Activated gamma-delta T cell treated with anti-CD3 and anti-CD28 coated beads, Interleukin-2, amount 50 U/mL, for 16 hours (primary cell): ENCODE measurements at regions not wholly inside any gene's neighbourhood (a gene's known extent, or its start where the extent isn't known, plus 50 kb on each side); places are given as distances from the start of the nearest gene placed in this dataset.

Experiments
- DNase-seq: peaks from one replicate; pipeline ENCODE4 v3.0.0-alpha.2; 2020; ENCODE audit warnings: low read depth

DNA sequence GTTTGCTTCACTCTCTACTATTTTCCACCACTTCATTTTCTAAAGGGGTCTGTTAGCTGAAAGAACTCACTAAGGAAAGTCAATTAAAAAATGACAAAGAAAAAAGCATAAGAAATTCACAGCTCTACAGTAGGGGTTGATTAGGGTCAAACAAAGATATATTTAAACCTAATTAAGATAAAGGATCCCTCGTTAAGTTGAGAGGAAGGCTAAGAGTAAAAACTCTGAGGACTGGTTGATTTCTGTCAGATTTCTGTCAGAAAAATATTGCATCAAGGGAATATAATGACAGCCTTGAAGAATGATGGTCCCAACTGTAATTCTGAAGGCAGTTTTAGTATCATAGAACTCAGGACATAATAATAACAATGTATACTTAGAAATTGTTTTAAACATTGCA is 218.0 kb downstream of the QDPR start:
- no peak for DNase-seq

DNA sequence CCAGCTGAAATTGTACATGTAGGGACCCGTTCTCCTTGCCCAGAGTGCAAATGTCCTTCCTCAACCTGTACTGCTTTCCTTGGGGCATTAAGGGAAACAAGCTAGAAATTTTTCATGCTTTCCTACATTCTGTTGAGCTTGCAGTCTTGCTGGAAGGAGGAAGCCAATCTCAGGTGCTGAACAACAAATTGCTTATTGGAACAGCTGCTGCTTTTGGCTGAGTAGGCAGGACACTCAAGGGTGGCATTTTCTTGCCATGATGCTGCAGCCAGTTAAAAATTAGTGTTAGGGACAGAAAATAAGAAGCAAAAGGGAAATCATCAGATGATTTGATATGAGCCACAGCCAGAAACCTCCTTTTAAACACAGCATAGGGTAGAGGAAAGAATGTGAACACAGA is 223.7 kb downstream of the QDPR start:
- no peak for DNase-seq

DNA sequence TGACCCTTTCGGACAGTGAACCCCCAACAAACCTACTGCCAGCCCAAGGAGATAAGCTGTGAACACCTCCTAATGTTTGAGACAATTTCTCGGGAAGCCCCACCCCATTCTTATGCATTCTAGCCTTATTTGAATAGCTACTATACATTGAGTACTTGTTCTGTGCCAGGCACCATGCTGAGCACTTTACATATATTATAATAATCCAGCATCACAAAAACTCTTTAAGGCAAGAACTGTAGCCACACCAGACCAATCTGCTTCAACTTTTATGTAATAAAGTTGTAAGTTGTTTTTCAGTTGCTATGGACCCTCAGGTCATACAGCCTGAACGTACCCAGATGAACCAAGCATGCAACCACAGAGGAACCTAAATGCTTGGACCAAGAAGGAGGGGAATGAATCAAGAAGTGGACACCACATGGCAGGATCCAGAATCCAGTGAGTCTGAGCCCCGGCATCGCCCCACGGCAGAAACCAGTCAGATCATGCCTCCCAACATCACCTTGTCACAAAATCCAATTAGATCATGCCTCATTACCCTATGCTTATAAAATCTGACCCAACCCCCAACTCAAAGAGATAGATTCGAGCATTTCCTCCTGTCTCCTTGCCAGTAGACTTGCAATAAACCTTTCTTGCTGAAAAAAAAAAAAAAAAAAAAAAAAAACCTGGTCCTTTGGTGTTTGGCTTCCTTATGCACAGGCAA is 225.0 kb downstream of the QDPR start:
- no peak for DNase-seq

DNA sequence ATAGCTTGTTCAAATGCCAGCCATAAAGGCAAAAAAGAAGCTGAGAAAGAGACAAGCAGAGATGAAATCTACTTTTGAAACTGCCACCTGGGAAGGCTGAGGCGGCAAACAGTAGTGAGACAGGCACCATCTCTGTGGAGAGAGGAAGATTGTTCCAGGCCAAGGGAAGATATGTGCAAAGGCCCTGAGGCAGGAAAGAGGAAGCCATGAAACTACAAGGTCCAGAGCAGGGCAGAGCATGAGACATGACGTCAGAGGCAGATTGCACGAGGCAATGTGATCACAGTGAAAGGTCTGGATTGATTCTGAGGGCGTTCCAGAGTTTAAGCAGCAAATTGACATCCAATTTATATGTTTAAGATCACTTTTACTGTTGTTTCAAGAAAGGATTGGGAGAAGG is 226.1 kb downstream of the QDPR start:
- no peak for DNase-seq

DNA sequence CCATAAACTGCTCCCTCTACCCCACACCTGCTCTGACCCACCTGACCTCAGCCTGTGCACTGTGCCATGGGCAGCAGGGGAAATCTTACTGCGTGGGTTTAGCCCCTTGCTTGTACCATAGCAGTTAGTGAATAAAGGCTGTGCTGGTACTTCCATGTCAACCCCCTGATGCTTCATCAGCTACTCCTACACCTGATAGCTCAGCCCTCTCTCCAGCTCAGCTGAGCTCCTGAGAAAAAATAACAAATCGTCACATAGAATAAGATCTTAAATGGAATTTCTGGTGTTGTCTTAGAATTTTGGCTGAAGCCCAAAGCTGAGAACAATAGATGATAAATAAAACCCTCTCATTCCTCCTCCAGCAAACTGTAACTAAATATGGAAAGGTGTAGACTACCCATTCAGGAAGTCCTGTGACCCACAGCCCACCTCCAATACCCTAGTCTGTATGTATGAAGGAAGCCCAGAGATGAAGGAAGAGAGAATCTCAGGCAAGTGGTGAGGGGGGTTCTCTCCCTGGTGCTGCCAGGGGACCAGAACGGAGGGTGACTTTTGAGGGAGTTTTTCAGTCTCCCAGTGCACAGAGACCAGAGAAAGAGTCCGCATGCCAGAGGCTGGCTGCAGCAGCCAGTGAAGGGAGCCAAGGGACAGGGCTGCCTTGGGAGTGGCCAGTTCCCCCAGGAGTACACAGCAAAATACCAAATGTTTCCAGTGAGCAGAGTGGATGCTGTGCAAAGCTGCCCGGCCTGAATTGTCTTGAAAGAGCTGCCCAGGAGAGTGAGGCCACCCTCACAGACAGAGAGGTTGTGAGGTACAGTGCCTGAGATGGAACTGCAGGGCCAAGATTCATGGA is 227.3 kb downstream of the QDPR start:
- DNase-seq, result no peak

DNA sequence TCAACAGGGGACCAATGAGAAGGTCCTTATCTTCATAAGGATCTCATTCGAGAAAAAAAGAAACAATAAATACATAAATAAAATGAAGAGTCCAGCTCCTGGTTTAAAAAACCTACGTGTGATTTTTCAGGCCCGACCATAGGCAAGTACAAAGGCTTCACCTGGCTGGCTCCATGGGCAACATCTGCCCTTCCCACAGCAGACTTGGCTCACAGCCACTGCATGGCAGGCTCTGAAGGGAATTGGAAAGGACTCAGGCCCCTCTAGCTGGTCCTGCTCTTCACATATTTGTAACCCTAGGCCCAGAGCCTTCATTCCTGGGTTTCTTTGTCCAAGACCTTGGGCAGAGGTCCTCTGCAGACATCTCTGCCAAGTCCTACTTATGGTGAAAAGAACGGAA is 228.1 kb downstream of the QDPR start:
- no peak for DNase-seq

DNA sequence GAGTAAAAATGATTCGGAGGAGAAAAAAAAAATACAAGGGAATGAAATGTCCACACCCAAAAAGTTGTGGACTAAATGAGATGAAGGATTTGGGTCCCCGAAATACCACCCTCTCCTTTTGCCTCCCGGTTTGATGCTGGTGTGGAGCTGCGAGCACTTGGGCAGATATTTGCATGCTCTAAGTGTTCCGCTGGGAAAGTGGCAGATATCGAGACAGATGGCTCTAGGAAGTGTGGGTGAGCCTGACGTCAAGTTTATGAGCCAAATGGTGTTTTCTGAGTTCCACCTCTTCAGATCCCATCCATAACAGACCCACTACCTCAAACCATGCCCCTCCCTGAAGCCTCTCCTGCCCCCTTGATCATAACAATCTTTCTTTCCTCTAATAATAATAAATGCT is 228.6 kb downstream of the QDPR start:
- no peak for DNase-seq

DNA sequence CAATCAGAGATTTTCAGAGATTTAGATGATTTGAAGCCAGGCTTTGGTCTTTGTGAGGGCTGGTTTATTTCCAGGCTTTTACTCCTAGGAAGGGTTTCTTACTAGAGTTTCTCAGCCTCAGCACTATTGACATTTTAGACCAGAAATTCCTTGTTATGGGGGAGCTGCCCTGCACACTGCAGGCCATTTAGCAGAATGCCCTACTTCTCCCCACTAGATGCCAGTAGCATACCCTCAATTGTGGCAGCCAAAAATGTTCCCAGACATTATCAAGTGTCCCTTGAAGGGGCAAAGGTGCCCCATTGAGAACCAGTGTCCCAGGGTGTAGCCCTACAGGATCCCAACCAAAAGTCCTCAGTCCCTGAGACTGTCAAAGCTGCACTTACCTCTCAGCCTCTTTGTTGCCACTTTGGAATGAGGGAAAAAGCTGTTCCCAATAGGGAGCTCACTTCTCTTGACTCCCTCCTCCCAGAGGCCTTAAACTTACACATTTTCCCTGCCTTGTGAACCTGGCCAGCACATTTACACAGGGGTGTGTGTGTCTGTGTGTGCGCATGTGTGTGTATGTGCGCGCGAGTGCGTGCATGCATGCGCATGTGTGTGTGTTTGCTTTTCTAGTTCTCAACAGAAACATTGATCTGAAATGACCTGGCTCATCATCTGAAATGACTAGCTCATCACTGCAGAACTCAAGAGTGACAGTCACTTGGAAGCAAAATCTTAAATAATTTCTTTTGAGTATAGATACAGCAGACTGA is 231.4 kb downstream of the QDPR start:
- no peak for DNase-seq

DNA sequence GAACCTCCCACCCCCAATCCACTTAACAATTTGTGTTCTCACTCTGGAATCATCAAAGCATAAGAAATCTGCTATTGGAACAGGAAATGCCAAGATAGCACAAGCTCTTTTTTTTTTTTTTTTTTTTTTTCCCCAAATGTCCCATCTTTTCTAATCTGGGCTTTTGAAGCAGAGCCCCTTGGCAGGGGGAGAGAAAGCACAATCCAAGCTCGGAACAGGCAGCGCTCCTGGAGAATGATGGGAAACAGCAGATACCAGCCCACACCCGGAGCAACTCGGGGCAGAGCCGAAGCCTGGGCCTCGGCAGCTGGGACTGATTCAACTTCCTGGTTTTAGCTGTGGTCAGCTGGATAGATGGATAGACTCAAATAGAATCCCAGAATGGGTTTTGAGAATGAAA is 235.1 kb downstream of the QDPR start:
- no peak for DNase-seq

DNA sequence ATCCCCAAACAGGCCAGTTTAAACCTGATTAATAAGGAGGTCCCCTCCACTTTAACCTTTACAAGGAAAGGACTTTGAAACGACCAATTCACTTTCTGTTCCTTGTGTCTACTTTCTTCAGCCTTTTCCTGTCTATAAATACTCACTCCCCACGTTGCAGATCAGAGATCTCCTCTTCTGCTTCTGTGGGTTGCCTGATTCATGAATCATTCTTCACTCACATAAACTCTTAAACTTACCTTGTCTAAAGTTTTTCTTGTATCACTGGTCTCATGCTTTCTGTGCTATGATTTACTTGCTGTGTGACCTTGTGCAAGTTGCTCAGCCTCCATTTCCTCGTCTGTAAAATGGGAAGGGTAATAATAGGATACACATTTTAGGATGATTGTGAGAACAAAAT is 236.1 kb downstream of the QDPR start:
- no peak for DNase-seq

DNA sequence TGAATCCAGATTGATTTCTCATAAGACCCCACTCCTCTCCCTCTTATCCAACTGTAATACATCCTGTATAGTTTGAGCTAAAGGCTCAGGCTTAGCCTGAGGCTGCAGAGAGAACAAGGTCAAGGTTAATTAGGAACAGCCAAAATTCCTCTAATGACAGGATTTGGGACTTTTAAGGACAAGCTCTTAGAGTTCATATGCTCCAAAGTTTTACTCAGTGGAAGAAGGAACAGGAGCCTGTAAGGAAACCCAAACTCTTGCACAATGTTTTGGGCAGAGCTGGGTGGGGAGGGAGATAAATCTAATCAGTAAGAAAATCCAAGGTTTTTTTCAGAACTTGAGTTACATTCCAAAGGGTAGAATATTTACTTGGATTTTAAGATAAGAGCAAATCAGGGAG is 238.8 kb downstream of the QDPR start:
- DNase-seq, result no peak

DNA sequence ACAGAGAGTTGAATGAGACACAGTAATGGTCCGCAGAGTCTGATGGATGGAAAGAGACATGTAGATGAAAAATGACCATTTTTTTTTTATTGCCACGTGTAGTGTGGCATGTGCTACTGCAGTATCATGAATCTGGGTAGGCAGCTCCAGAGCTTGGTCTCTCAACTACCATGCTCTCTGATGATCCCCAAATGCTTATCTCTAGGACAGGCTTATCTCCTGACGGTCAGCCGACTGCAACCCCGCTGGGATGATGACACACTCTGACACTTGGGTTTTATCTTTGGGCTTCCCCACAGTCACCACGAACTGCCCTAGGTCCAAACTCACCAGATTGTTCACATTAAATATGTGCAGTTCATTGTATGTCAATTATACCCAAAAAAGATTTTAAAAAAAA is 239.7 kb downstream of the QDPR start:
- no peak for DNase-seq

DNA sequence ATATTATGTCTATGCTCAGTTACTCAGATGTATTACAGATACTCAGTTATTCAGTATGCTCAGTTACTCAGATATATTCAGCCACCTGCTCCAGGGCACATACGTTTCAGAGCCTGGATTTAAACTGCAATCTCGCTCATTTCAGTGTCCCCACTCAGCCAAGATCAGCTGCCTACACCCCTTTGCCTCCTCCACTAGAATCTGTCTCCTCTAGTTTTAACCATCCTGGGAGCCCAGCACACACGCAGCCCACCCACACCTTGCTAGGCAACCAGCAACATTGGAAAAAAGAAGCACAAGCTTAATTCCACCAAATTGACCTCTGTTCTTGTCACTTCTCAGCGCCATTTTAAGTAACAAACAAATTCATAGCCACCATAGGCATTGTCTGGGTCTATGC is 246.2 kb downstream of the QDPR start:
- DNase-seq, result no peak

DNA sequence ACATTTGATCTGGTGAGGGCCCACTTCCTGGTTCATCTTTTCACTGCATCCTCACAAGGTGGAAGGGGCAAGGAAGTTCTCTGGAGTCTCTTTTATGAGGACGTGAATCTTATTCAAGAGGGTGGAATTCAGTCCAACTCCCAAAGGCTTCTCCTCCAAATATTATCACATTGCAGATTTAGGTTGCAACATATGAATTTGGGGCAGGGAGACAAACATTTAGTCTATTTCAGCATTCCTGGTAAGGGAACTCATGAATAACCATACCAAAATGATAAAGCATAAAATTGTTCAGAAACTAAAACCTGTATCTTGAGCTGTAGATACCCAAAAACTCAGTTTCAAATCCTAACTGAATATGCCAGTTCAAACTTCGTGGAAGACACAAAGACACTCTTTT is 246.8 kb downstream of the QDPR start:
- no peak for DNase-seq

DNA sequence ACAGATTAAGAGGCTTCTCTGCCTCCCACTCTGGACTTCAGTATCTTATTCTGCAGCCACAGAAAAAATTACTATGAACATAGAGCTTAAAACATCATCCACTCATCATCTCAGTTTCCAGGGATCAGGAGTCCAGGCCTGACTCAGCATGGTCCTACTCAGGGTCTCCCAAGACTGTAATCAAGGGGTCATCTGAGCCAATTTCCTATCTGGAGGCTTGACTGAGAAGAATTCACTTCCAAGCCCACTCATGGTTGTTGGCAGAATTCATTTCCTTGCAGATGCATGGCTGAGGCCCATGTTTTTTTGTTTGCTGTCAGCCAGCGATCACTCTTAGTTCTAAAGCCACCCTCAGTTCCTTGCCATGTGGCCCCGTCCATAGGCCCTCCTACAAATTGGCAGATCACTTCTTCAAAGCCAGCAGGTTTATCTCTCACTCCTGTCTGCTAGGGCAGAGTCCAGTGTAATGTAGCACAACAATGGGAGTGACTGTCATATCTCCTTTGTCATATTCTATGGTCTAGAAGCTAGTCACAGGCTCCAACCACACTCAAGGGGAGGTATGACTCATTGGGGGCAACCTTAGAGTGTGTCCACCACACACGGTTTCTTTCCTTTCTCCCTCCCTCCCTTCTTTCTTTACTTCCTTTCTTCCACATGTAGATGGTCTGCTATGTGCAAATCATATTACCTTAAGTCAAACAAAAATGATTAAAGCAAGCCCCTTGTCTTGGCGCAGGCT is 251.6 kb downstream of the QDPR start:
- DNase-seq, result no peak

DNA sequence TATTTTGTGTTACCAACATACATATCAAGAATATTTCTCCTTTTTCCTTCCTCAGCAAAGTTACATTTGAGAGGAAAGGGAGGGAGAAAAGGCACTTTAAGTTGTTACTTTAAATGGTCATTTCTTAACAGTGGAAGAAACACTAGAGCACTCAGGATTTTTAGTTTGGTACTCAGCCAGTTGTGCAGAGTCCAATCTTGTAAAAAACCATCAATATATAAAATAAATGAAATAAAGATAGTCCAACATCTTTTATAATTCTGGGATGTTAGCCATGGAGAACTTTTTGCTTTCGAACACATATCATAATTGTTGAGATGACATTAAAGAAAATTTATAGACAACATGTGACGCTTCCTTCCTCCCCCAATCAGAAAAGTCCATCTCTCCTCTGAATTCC is 253.8 kb downstream of the QDPR start:
- no peak for DNase-seq

DNA sequence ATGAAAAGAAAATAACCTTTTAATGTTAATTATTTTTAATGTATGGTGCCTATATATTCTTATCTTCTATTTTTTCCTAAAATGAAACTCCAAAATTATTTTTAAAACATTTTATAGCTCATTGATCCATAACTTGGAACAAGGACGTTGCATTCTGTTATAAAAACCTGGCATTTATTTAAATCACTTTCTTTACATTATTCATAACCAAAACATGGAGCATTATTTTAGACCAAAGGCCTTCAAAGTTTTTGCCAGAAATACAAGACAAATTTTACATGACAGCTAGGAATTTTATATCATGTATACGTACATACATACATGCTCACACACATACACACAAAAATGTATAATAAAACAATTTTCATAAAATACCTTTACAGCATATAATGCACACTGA is 259.8 kb downstream of the QDPR start:
- no peak for DNase-seq

DNA sequence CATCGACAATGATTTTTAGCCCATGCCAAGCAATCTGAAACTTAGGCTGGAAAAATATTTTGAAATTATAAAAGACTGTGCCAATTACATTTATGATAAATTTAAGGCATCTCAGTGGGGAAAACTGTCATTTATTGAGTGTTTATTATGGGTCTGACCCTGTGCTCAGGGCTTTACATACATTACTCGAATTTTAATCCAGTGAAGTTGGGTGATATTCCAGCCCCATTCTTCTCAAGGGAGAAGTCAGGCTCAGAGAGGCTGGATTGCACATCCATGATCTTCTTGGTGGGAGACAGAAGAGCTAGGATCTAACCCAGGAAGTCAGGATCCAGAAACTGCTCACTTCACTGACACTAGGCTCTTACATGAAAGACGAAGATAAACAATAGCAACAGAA is 260.8 kb downstream of the QDPR start:
- no peak for DNase-seq

DNA sequence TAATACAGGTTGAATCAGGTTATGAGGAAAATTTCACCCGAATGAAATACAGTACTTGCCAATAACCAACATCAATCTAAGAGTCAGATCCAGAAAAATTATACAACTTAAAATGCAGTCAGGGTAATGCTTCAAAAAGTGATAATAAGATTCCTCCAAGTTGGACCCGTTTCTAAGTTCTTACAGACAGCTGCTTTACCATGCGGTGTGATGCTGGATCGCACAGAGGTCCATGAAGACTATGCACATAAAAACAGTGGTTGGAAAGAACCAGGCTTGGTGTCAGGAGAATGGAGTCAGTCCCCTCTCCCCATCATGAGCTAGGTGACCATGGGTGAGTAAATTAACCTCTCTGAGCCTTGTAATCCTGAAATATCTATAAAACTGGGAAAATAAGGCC is 261.3 kb downstream of the QDPR start:
- DNase-seq, result no peak

DNA sequence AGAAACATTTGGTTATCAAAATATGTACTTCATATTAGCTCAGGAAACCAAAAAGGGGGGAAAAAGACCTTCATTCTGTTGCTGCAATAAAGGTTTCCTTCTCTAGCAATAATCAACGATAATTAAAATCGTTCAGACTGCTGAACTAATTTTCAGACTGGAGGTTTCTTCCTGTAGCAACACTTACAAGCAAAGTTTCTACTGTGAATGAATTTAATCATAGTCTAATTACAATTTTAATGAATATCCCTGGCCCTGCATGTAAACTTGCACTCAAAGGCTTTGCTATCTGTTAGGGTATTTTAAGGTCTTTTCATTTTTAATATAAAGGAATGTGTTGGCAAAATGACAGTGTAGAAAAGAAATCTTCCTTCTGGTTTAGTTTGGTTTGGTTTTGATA is 265.2 kb downstream of the QDPR start:
- DNase-seq, result no peak

DNA sequence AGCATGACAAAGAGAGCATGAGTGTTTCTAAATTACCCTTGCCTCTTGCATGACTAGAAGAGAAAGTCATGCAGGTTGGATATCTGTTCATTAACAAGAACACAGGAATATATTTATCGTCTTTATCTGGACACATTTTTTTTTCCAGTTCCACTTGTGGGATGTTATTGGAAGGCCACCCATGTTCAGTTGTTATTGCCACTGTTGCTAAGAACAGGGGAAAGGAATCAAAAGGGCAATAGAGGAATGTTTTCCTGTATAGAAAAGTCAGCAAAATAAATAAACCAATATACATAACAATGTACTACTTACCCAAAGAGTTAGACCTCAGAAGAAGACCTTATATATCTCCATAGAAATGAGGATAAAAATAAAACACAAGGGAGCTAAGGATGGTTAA is 270.1 kb downstream of the QDPR start:
- DNase-seq, result no peak

DNA sequence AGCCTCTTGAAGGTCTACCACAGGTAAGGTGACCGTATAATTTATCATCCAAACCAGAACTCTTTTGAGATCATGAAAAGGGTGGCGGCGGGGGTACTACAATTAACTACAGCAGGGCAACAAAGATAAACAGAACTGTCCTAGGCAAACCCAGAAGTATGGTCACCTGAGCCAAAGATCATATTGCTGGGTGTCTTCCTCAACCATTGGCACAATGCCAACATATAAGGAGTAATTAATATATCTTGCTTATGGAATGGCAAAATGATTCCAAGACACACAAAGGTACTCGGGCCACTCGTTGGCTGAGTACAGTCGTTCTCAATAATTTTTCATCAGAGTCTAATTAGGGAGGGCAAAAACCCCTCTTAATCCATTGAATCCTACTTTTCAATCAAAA is 273.3 kb downstream of the QDPR start:
- DNase-seq, result no peak
